ENCODE measurements at regions not wholly inside any gene's neighbourhood (a gene's known extent, or its start where the extent isn't known, plus 50 kb on each side); places are given as distances from the start of the nearest gene placed in this dataset.
"Not testable (repeated sequence)": the region's sequence is repeated elsewhere in the genome, so short reads cannot be mapped to it uniquely, and the experiment has no call there.

DNA sequence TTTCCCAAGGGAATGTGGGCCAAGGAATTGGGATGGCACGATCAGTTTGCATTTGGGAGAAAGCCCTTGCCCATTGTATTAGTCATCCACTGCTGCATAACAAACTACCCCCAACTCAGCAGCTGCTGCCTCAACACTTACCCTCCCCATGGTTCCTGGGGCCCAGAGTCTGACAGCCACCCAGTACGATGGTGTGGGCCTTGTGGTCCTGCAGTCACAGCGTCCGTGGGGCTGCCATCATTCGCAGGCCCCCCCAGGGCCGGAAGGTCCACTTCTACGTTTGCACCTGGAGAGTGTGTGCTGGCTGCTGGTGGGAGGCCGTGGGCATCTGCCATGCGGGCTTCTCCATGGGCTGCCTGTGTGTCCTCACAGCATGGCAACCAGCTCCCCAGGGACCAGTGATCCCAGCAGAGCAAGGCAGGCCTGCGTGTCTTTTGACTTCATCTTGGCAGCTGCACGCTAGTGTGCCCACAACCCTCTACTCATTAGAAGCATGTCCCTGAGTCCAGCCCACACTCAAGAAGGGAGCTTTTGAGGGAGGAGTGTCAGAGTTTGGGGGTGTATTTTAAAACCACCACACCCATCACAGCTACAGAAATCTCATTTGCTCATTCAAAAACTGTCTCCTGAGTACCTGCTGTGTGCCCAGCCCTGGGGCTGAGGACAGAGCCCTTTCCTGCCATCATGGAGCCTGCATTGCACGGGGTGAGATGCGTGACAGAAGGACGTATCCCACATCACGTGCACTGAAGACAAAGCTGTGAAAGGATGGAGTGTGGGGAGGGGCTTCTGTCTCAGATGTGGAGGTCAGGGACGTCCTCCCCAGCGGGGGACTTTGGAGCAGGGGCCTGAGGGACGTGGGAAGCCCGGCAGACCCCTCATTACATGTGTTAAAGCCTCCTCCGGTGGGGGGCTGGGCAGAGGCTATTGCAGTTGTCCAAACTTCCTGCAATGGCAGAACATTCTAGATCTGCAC is 185.0 kb upstream of the ZNF469 start:
- Histone ChIP-seq H4K20me1 (ENCODE audit: insufficient read depth, low read length) (no peaks in the 10 kb centered on the region), H3K36me3 (ENCODE audit: insufficient read depth, low read length) (no peaks in the 10 kb centered on the region), H3K4me2 (ENCODE audit: insufficient read depth, low read length) (no peak overlapping the region), H2AFZ (ENCODE audit: low read depth, low read length) (no peak overlapping the region), H3K27ac (ENCODE audit: low read length) (no peak overlapping the region), H3K79me2 (ENCODE audit: insufficient read depth, low read length) (no peaks in the 10 kb centered on the region), H3K27me3 (ENCODE audit: insufficient read depth, low read length, poor library complexity) (no peaks in the 10 kb centered on the region), H3K4me3 (ENCODE audit: low read depth in 1 of 2, low read length in 2 of 2) (no peak overlapping the region), H3K9ac (ENCODE audit: low read depth, low read length) (no peak overlapping the region), H3K4me1 (ENCODE audit: insufficient read depth, low read length) (no peaks in the 10 kb centered on the region), H3K9me3 (ENCODE audit: insufficient read depth, low read length, severe bottlenecking) (no peaks in the 10 kb centered on the region)
- TF ChIP-seq, protein P1, sequence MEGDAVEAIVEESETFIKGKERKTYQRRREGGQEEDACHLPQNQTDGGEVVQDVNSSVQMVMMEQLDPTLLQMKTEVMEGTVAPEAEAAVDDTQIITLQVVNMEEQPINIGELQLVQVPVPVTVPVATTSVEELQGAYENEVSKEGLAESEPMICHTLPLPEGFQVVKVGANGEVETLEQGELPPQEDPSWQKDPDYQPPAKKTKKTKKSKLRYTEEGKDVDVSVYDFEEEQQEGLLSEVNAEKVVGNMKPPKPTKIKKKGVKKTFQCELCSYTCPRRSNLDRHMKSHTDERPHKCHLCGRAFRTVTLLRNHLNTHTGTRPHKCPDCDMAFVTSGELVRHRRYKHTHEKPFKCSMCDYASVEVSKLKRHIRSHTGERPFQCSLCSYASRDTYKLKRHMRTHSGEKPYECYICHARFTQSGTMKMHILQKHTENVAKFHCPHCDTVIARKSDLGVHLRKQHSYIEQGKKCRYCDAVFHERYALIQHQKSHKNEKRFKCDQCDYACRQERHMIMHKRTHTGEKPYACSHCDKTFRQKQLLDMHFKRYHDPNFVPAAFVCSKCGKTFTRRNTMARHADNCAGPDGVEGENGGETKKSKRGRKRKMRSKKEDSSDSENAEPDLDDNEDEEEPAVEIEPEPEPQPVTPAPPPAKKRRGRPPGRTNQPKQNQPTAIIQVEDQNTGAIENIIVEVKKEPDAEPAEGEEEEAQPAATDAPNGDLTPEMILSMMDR (IDR thresholded peaks at IDR 0.05; ENCODE audit: borderline replicate concordance, extremely low read depth, low read length, poor library complexity, severe bottlenecking): no peak
- no peak for TF ChIP-seq EZH2 (IDR thresholded peaks at IDR 0.05; ENCODE audit: borderline replicate concordance, low read depth, low read length, severe bottlenecking)
- DNase-seq (no peak), ATAC-seq (ENCODE audit: insufficient read depth, low read depth) (no peak)

DNA sequence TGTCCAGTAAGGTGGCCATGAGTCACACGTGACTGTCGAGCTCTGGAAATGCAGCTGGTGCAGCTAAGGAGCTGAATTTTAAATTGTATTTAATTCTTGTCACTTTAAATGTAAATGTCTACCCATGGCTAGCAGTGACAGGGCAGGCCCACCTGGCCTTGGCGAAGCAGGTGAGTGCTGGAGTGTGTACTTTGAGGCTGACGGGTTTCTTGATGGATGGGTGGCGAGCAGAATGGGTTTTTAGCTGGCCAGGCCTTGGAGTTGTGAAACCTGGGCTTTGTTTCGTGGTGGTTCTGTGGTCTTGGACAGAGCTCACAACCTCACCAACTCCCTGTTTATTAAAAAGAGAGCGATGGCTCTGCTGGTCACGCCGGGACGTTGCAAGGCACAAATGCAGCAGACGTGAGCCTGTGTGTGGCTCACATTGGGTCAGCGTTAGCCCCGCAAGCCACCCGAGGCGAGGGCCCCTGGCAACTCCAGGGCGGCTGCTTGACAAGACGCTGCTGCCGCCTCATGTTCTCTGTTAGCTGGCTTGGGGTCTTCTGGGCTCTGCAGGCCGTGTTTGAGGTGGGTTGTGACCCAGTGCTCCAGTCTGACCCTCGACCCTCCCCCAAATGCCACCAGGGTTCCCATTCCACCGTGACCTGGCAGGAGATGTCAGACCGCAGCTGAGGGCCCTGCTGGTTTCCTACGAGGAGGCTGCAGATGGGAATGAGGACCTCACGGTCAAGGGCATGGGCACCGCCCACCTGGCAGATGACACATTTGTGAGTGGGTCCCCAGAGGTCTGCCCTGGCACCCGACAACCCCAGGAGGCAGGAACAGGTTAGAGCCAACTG is 184.1 kb upstream of the ZNF469 start:
- not testable (repeated sequence) for ATAC-seq (ENCODE audit: insufficient read depth, low read depth); H2AFZ ChIP-seq (ENCODE audit: low read depth, low read length); H3K4me3 ChIP-seq (ENCODE audit: low read depth in 1 of 2, low read length in 2 of 2); H3K27me3 ChIP-seq (ENCODE audit: insufficient read depth, low read length, poor library complexity); H3K9ac ChIP-seq (ENCODE audit: low read depth, low read length); H4K20me1 ChIP-seq (ENCODE audit: insufficient read depth, low read length); H3K79me2 ChIP-seq (ENCODE audit: insufficient read depth, low read length); H3K9me3 ChIP-seq (ENCODE audit: insufficient read depth, low read length, severe bottlenecking); DNase-seq; H3K36me3 ChIP-seq (ENCODE audit: insufficient read depth, low read length); H3K4me1 ChIP-seq (ENCODE audit: insufficient read depth, low read length); H3K4me2 ChIP-seq (ENCODE audit: insufficient read depth, low read length); H3K27ac ChIP-seq (ENCODE audit: low read length)

DNA sequence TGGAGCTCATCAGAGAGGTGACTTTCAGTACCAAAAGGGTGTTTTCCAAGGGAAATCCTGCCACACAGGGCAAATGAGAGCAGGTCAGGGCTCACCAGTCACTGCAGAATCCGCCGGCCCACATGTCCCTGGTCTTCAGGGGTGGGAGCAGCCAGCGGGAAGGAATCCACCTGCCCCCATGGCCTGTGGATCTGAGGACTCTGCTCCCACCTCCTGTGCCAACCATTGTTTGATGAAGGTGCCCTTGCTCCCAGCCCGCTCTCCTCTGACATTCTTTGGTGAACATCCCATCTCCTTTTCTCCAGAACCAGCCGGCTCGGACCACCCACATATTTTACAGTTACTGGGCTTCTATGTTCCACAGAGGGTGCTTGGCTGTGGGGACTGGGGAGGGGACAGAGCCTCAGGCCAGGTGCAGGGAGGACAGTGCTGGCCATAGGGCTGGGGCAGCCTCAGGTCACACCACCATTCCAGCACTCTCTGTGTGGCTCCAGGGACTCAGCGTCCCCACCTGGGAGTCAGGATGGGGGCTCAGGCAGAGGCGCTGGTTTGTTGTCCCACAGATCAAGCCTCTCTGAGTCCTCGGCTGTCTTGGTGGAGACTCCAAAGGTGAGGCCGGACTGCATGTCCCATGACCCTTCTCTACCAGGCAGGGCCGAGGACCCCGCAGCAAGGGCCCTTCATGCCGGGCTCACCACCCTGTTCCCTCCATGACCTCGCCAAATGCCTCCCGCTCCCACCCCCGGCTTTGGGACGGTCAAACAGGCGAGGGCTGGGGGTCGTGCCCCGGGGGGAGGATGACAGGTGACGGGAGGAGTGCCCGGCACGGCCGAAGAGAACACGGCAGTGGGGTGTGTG is 183.2 kb upstream of the ZNF469 start:
- not testable (repeated sequence) for H3K4me1 ChIP-seq (ENCODE audit: insufficient read depth, low read length); H3K27ac ChIP-seq (ENCODE audit: low read length); H3K27me3 ChIP-seq (ENCODE audit: insufficient read depth, low read length, poor library complexity); H4K20me1 ChIP-seq (ENCODE audit: insufficient read depth, low read length); H3K9ac ChIP-seq (ENCODE audit: low read depth, low read length); H3K4me3 ChIP-seq (ENCODE audit: low read depth in 1 of 2, low read length in 2 of 2); H3K79me2 ChIP-seq (ENCODE audit: insufficient read depth, low read length); ATAC-seq (ENCODE audit: insufficient read depth, low read depth); H3K4me2 ChIP-seq (ENCODE audit: insufficient read depth, low read length); H2AFZ ChIP-seq (ENCODE audit: low read depth, low read length); H3K36me3 ChIP-seq (ENCODE audit: insufficient read depth, low read length); DNase-seq; H3K9me3 ChIP-seq (ENCODE audit: insufficient read depth, low read length, severe bottlenecking)

DNA sequence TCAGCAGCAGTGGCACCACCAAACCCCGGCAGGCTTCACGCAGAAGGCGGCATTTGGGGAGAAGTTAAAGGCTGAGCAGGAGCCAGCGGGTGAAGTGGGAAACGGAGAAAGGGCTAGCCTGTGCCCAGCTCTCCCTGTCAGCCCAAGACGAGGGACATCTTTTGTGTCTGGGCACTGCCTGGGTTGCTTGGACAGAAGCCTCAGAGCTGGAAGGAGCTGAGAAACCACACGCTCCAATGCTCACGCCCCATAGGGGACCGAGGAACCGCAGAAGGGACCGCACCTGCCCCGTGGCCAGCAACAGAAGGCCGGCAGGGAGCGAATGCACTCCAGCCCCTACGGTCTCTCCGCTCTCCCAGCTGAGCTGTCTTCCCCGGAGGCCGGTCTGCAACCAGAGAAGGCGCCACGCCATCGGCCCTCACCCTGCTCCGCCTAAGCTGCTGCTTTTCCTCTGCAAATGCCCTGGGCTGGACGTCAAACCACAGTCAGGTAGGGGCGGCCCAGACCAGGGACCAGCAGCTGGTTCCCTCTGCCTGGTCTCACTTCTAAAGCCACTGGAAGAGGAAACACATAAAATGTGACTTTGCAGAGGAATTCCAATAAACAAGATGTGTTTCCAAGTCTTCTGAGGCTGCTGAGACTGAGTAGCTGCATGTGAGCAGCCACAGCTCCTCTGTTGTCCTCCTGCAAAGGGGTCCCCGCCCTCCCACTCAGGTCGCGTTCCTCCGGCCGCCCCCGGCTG is 182.4 kb upstream of the ZNF469 start:
- ATAC-seq (ENCODE audit: insufficient read depth, low read depth); H3K9ac ChIP-seq (ENCODE audit: low read depth, low read length); H3K27ac ChIP-seq (ENCODE audit: low read length); H3K4me1 ChIP-seq (ENCODE audit: insufficient read depth, low read length); H3K36me3 ChIP-seq (ENCODE audit: insufficient read depth, low read length); DNase-seq; H3K9me3 ChIP-seq (ENCODE audit: insufficient read depth, low read length, severe bottlenecking); H3K79me2 ChIP-seq (ENCODE audit: insufficient read depth, low read length); H4K20me1 ChIP-seq (ENCODE audit: insufficient read depth, low read length); H3K4me3 ChIP-seq (ENCODE audit: low read depth in 1 of 2, low read length in 2 of 2); H3K27me3 ChIP-seq (ENCODE audit: insufficient read depth, low read length, poor library complexity); H2AFZ ChIP-seq (ENCODE audit: low read depth, low read length); H3K4me2 ChIP-seq (ENCODE audit: insufficient read depth, low read length): not testable (repeated sequence)
